A549 (cell line): ENCODE measurements at regions not wholly inside any gene's neighbourhood (a gene's known extent, or its start where the extent isn't known, plus 50 kb on each side); places are given as distances from the start of the nearest gene placed in this dataset.
A peak's percentile ranks its signal among the peaks of the same experiment; 100 is the strongest.

Experiments
- ATAC-seq, 2 experiments: fragments of 200-7000 bp in 1 of 2; fragments of >200 bp in 1 of 2; cut with Nextera tagmentation in 1 of 2; cut with Tn5 transposase in 1 of 2; 3 replicates each; pipeline versions ENCODE4 v1.8.0 to v1.9.1; 2018 to 2020; ENCODE audit warnings: mild to moderate bottlenecking in 1 of 2, moderate library complexity in 1 of 2
- CTCF ChIA-PET: fragments of 300-600 bp; sonication (Branson Sonifier 250); formaldehyde crosslinking; extraction: SDS; loops from one replicate; lab custom pipeline; 2021; ENCODE audit warnings: antibody characterized with exemption, inconsistent platforms; lab: Yijun Ruan, JAX
- POLR2A ChIA-PET: fragments of 350-600 bp; formaldehyde crosslinking; extraction: SDS; loops from one replicate; lab custom pipeline; 2021; ENCODE audit warnings: antibody characterized with exemption, inconsistent platforms; lab: Yijun Ruan, JAX
- DNase-seq, 2 experiments: peaks; one replicate each; pipeline versions ENCODE4 v3.0.0 to v3.0.0-alpha.2; 2011 to 2016; ENCODE audit warnings: low read depth in 1 of 2, low spot score in 1 of 2
- FAIRE-seq: peaks from 2 replicates; lab custom pipeline; 2011; peaks lifted over from hg19 to GRCh38; lab: Jason Lieb, UNC
- H3K27ac ChIP-seq, 2 experiments: fragments of >200 bp; sonication (Bioruptor Twin); formaldehyde crosslinking; 3 replicates each; pipeline ENCODE4 v1.5.1; 2016 to 2017
- H3K4me1 ChIP-seq: fragments of >200 bp; sonication (Bioruptor Twin); formaldehyde crosslinking; 3 replicates; pipeline ENCODE4 v1.6.1; 2016
- H3K4me2 ChIP-seq: fragments of >200 bp; sonication (Bioruptor Twin); formaldehyde crosslinking; 3 replicates; pipeline ENCODE4 v1.6.1; 2016
- H3K4me3 ChIP-seq: fragments of >200 bp; sonication (Bioruptor Twin); formaldehyde crosslinking; 3 replicates; pipeline ENCODE4 v1.5.1; 2016
- H3K9me3 ChIP-seq: fragments of >200 bp; sonication (Bioruptor Twin); formaldehyde crosslinking; 3 replicates; pipeline ENCODE4 v1.6.1; 2016
- BHLHE40 ChIP-seq: IDR thresholded peaks from 2 replicates; pipeline ENCODE4 v1.6.1; 2012; ENCODE audit warnings: low read depth, low read length, inconsistent platforms
- CEBPB ChIP-seq, 2 experiments: fragments of >200 bp in 1 of 2; sonication (Bioruptor Twin) in 1 of 2; formaldehyde crosslinking in 1 of 2; IDR thresholded peaks; 2 replicates each; pipeline ENCODE4 v1.6.1; 2012 to 2016
- FOSL2 ChIP-seq, 2 experiments: fragments of 450-650 bp in 1 of 2; fragments of >200 bp in 1 of 2; sonication (Bioruptor Twin) in 1 of 2; formaldehyde crosslinking; IDR thresholded peaks; 2 replicates each; pipeline versions ENCODE4 v1.5.0 to v1.6.1; 2016 to 2020; ENCODE audit warnings: mild to moderate bottlenecking in 1 of 2, moderate library complexity in 1 of 2
- GATA3 ChIP-seq: IDR thresholded peaks from 2 replicates; pipeline ENCODE4 v1.6.1; 2012; ENCODE audit warnings: borderline replicate concordance
- HES2 ChIP-seq: fragments of >200 bp; sonication (Bioruptor Twin); formaldehyde crosslinking; IDR thresholded peaks from 2 replicates; pipeline ENCODE4 v1.6.1; 2016
- HMGXB4 ChIP-seq: fragments of 250-450 bp; sonication (Bioruptor Pico); IDR thresholded peaks from 2 replicates; pipeline ENCODE4 v1.5.0; 2021; ENCODE audit warnings: mild to moderate bottlenecking, moderate library complexity, borderline replicate concordance
- JUN ChIP-seq, 2 experiments: fragments of >200 bp; sonication (Bioruptor Twin); formaldehyde crosslinking; IDR thresholded peaks; 2 replicates in 1 of 2; 3 replicates in 1 of 2; pipeline ENCODE4 v1.6.1; 2016 to 2017
- MYC ChIP-seq: IDR thresholded peaks from 2 replicates; pipeline ENCODE4 v1.6.1; 2012; ENCODE audit warnings: mild to moderate bottlenecking, inconsistent platforms, low read length, improper control_type of control experiment, borderline replicate concordance
- NR3C1 ChIP-seq: fragments of >200 bp; sonication (Bioruptor Twin); formaldehyde crosslinking; IDR thresholded peaks from 3 replicates; pipeline ENCODE4 v1.6.1; 2017
- RAD21 ChIP-seq, 2 experiments: fragments of >200 bp in 1 of 2; sonication (Bioruptor Twin) in 1 of 2; formaldehyde crosslinking in 1 of 2; IDR thresholded peaks in 1 of 2; conservative IDR thresholded peaks in 1 of 2; 2 replicates in 1 of 2; 3 replicates in 1 of 2; pipeline ENCODE4 v1.6.1; 2012 to 2018; ENCODE audit warnings: inconsistent platforms in 1 of 2
- RFX5 ChIP-seq: fragments of 450-650 bp; IDR thresholded peaks from 2 replicates; pipeline ENCODE4 v1.7.1; 2014; ENCODE audit warnings: antibody characterized with exemption, mild to moderate bottlenecking, moderate library complexity
- SMC3 ChIP-seq: fragments of >200 bp; sonication (Bioruptor Twin); formaldehyde crosslinking; IDR thresholded peaks from 3 replicates; pipeline ENCODE4 v1.6.1; 2018; ENCODE audit warnings: inconsistent platforms
- USF2 ChIP-seq: fragments of 450-650 bp; IDR thresholded peaks from 2 replicates; pipeline ENCODE4 v1.6.1; 2014; ENCODE audit warnings: antibody characterized with exemption
- WGBS: methylation state at CpG from one replicate; pipeline ENCODE4 v1.1.6; 2017; ENCODE audit errors: missing lambda C conversion rate; 5-methylcytosine and 5-hydroxymethylcytosine counted together
- small RNA-seq, 6 experiments: library from RNA; depleted of rRNA; stranded (forward); fragments of <200 nt; gene quantifications; one replicate each; pipeline ENCODE3, GENCODE V24; 2012

- TF ChIP-seq MYC: no peak
These were observed 52.8 kb upstream of the IGLL5 start (continued) for GRCh38 chr22:22834783-22835182.

- FAIRE-seq (no peak), DNase-seq (no peak), ATAC-seq (no peak)
- H3K4me1 ChIP-seq: no peaks in the 10 kb centered on the region
- ChIA-PET CTCF (interaction anchor here (0.9 to 1.2 kb wide), 2 partner anchors 20 to 169 kb away, joined by 3 to 5 read pairs; no protein-coding TSS in a partner anchor), POLR2A (no interaction called here)
- WGBS: 27% methylated on average over 4 of the region's 4 CpGs
- TF ChIP-seq USF2 (no peak), NR3C1 (no peak), HMGXB4 (CRISPR knock-in tag) (no peak), BHLHE40 (no peak), RAD21 (conservative IDR thresholded peaks at IDR 0.05 in 1 of 2, IDR thresholded peaks at IDR 0.05 in 1 of 2) (no peak), RFX5 (no peak), JUN (IDR thresholded peaks at IDR 0.05) (no peak), GATA3 (no peak)
- H3K4me3 ChIP-seq: no peak overlapping the region
- no peak overlapping the region for H3K4me2 ChIP-seq
- no peak overlapping the region for H3K27ac ChIP-seq
- peaks cover 2% of the 10 kb centered on the region; the same call in 1 of the 3 replicates for H3K9me3 ChIP-seq
These were observed 52.4 kb upstream of the IGLL5 start for GRCh38 chr22:22835242-22835641.

GRCh38 chr22:22835771-22836291 is 51.8 kb upstream of the IGLL5 start:
- CTCF ChIA-PET: interaction anchor here (0.9 to 1.2 kb wide), 2 partner anchors 46 to 169 kb away, joined by 3 to 5 read pairs; no protein-coding TSS in a partner anchor
- Histone ChIP-seq H3K4me2 (no peak overlapping the region), H3K27ac (no peak overlapping the region), H3K9me3 (peaks cover 2% of the 10 kb centered on the region; the same call in 1 of the 3 replicates), H3K4me1 (no peaks in the 10 kb centered on the region), H3K4me3 (no peak overlapping the region)
- TF ChIP-seq SMC3 (no peak), FOSL2 (IDR thresholded peaks at IDR 0.05) (no peak), FOSL2 (CRISPR knock-in tag; IDR thresholded peaks at IDR 0.05) (no peak)
- ATAC-seq: no peak
- POLR2A ChIA-PET: no interaction called here
- DNase-seq: no peak
- WGBS: 37% methylated on average over 3 of the region's 3 CpGs
- no peak for FAIRE-seq

GRCh38 chr22:22836635-22837034 is 51.0 kb upstream of the IGLL5 start:
- POLR2A ChIA-PET: no interaction called here

More at GRCh38 chr22:22836635-22837034, 51.0 kb upstream of the IGLL5 start:
- Histone ChIP-seq H3K4me1 (no peaks in the 10 kb centered on the region), H3K4me2 (no peak overlapping the region), H3K9me3 (no peaks in the 10 kb centered on the region), H3K27ac (no peak overlapping the region), H3K4me3 (no peak overlapping the region)
- peak in 1 of 2 experiments; percentile 6 for DNase-seq
- no peak for TF ChIP-seq MYC
- TF ChIP-seq CEBPB (IDR thresholded peaks at IDR 0.05): peak in 1 of 2 experiments; percentile 31; a peak in 1 of 4 replicates
- TF ChIP-seq HES2: no peak
- no peak for TF ChIP-seq SMC3
- TF ChIP-seq RAD21 (conservative IDR thresholded peaks at IDR 0.05 in 1 of 2, IDR thresholded peaks at IDR 0.05 in 1 of 2): no peak
- WGBS: 13% methylated on average over 6 of the region's 6 CpGs
- CTCF ChIA-PET: interaction anchor here (1.1 to 1.2 kb wide), 2 partner anchors 12 to 47 kb away, joined by 3 to 4 read pairs; no protein-coding TSS in a partner anchor
- no peak for FAIRE-seq
- ATAC-seq: no peak

Small RNA genes in the stretch of these regions (small RNA-seq; reads per million reads assigned to genes)
- gene AC244157.1 (0 reads per million in 6 experiments), gene AC245028.1 (0 reads per million in 6 experiments), gene AC245028.2 (0 reads per million in 6 experiments), gene AC245028.3 (0 reads per million in 6 experiments), gene IGLV3-13 (0 reads per million in 6 experiments), gene IGLV3-15 (0 reads per million in 6 experiments), gene IGLV3-17 (0 reads per million in 6 experiments), gene IGLVI-20 (0 reads per million in 6 experiments), gene IGLVVI-22-1 (0 reads per million in 6 experiments)
